ENCODE measurements at regions not wholly inside any gene's neighbourhood (a gene's known extent, or its start where the extent isn't known, plus 50 kb on each side); places are given as distances from the start of the nearest gene placed in this dataset.

- intact Hi-C loops (cut with DNase I; ENCODE audit: low total_unique reads): no loop called here
- Histone ChIP-seq H3K36me3 (no peaks in the 10 kb centered on the region), H3K4me1 (peaks cover 0 to 21% (median 8%) of the 10 kb centered on the region in 4 donors), H3K27me3 (no peaks in the 10 kb centered on the region), H3K4me3 (no peak overlapping the region), H3K9me3 (no peaks in the 10 kb centered on the region), H3K27ac (no peak overlapping the region)
- TF ChIP-seq, protein P1, sequence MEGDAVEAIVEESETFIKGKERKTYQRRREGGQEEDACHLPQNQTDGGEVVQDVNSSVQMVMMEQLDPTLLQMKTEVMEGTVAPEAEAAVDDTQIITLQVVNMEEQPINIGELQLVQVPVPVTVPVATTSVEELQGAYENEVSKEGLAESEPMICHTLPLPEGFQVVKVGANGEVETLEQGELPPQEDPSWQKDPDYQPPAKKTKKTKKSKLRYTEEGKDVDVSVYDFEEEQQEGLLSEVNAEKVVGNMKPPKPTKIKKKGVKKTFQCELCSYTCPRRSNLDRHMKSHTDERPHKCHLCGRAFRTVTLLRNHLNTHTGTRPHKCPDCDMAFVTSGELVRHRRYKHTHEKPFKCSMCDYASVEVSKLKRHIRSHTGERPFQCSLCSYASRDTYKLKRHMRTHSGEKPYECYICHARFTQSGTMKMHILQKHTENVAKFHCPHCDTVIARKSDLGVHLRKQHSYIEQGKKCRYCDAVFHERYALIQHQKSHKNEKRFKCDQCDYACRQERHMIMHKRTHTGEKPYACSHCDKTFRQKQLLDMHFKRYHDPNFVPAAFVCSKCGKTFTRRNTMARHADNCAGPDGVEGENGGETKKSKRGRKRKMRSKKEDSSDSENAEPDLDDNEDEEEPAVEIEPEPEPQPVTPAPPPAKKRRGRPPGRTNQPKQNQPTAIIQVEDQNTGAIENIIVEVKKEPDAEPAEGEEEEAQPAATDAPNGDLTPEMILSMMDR (IDR thresholded peaks at IDR 0.05): no peak
- DNase-seq: no peak
These were observed 290.2 kb upstream of the CNR1 start for GRCh38 chr6:88456221-88456859.

DNA sequence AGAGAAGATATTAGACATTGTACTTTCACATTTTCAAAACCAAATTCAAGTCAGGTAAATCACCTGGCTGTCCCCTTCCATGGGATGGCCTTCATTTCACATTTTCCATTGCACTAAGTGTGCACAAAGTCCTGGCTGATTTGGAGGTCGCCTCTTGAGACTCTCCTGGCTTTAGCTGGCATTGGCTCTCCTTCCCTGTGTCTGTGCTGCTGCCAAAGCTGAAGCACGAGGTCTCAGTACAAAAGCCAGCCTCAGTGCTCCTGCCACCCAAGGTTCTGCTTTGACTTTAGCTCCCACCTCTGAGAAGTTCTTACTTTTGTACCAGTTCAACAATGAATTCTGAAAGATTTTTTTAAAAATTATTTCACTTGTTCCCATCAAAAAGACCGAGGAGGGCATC is 289.2 kb upstream of the CNR1 start:
- Histone ChIP-seq H3K4me3 (no peak overlapping the region), H3K27ac (peak overlapping the region; percentile 12 to 26), H3K4me1 (peaks cover 0 to 27% (median 8%) of the 10 kb centered on the region in 4 donors), H3K36me3 (no peaks in the 10 kb centered on the region), H3K9me3 (no peaks in the 10 kb centered on the region), H3K27me3 (no peaks in the 10 kb centered on the region)
- TF ChIP-seq, protein P1 (IDR thresholded peaks at IDR 0.05): no peak
- peak in 1 of 2 donors; percentile 68 for DNase-seq
- intact Hi-C loops (cut with DNase I; ENCODE audit: low total_unique reads): no loop called here

DNA sequence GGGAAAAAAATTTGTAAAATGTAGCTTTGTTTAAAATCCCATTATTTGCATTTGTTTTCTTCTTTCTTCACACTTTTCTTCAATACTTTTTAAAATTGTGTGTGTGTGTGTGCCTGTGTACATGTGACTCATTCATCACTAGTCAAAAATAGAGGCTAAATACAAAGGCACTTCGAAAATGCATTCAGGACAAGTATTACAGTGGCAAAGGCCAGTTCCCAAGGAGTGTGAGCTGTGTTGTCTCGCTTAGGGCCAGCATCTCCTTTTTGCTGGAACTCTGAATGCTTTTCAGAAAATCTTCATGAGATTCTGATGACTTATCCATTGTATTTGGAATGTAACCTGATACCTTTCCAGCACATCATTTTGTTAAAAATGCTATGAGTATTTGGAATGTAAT is 288.5 kb upstream of the CNR1 start:
- DNase-seq: no peak
- intact Hi-C loops (cut with DNase I; ENCODE audit: low total_unique reads): no loop called here
- H3K27me3 ChIP-seq: no peaks in the 10 kb centered on the region
- H3K27ac ChIP-seq: peak overlapping the region in 1 of 2 donors; percentile 26
- TF ChIP-seq, protein P1 (IDR thresholded peaks at IDR 0.05): no peak
- no peak overlapping the region for H3K4me3 ChIP-seq
- no peaks in the 10 kb centered on the region for H3K36me3 ChIP-seq
- no peaks in the 10 kb centered on the region for H3K9me3 ChIP-seq
- peaks cover 0 to 31% (median 8%) of the 10 kb centered on the region in 4 donors for H3K4me1 ChIP-seq

DNA sequence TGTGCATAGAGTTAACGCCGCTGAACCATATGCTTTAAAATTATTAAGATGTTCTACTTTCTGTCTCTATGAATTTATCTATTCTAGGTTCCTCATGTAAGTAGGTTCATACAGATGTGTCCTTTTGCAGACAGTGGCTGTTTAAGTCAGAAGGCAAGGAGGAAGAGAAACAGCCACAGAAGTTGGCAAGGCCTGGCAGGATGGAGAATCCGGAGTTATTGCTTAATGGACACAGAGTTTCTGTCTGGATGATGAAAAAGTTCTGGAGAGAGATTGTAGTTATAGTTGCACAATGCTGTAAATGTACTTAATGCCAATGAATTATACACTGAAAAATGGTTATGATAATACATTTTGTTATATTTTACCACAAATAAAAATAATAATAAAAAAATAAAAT is 283.6 kb upstream of the CNR1 start:
- H3K4me1 ChIP-seq: peaks cover 0 to 32% (median 1%) of the 10 kb centered on the region in 4 donors
- no peaks in the 10 kb centered on the region for H3K27me3 ChIP-seq
- no peak overlapping the region for H3K4me3 ChIP-seq
- peak in 1 of 2 donors; percentile 50 for DNase-seq
- no peaks in the 10 kb centered on the region for H3K9me3 ChIP-seq
- H3K27ac ChIP-seq: no peak overlapping the region
- intact Hi-C loops (cut with DNase I; ENCODE audit: low total_unique reads): no loop called here
- H3K36me3 ChIP-seq: no peaks in the 10 kb centered on the region
- TF ChIP-seq, protein P1 (IDR thresholded peaks at IDR 0.05): no peak

DNA sequence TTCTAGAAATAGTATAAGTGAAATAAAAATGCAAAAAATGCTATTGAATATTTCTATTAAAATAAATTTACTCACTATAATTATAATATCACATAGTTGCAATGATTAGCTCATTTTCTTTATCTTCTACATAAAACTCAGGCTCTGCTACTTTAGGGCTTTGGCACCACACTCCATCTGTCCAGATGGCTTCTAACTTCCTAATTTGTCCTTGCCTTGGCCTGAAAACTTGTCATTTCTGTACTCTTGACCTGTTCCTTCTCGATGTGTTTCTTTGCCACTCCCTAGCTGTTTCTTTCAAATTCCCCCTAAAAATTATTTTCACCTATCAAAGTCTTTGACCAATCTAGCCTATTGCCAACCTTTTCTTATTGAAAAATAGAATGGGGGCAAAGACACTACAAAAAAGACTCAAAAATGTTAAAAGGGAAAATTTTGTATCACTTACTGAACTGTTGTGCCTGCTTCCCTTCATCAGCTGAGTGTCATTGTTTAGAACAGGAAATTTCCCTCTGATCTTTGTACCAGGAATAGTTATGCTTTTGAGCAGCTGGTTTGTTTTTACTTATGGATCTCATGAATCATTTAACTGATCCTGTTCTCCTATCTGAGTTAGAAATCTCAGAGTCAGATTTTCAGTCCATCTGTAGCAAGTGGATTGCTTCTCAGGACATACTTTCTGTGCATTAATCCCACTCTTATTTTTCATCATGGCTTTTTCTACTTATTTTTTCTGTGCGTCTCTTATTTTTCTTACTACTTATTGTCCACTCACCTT is 279.2 kb upstream of the CNR1 start:
- Histone ChIP-seq H3K27me3 (no peaks in the 10 kb centered on the region), H3K27ac (no peak overlapping the region), H3K9me3 (no peaks in the 10 kb centered on the region), H3K4me3 (no peak overlapping the region), H3K4me1 (peaks cover 0 to 20% (median 0%) of the 10 kb centered on the region in 4 donors), H3K36me3 (no peaks in the 10 kb centered on the region)
- intact Hi-C loops (cut with DNase I; ENCODE audit: low total_unique reads): no loop called here
- TF ChIP-seq, protein P1 (IDR thresholded peaks at IDR 0.05): no peak
- no peak for DNase-seq
